Fibroblast of lung (primary cell): ENCODE measurements at regions not wholly inside any gene's neighbourhood (a gene's known extent, or its start where the extent isn't known, plus 50 kb on each side); places are given as distances from the start of the nearest gene placed in this dataset.
A peak's percentile ranks its signal among the peaks of the same experiment; 100 is the strongest.
"Not testable (repeated sequence)": the region's sequence is repeated elsewhere in the genome, so short reads cannot be mapped to it uniquely, and the experiment has no call there.

Source experiments
- DNase-seq, 2 donors: peaks; one replicate each; pipeline versions ENCODE4 v3.0.0 to v3.0.0-alpha.2; 2010; ENCODE audit warnings: low read depth in 2 of 2
- H2AFZ ChIP-seq: 2 replicates; pipeline ENCODE4 v1.5.1; 2012; ENCODE audit warnings: low read length, control low read depth, inconsistent platforms
- H3K27ac ChIP-seq: 2 replicates; pipeline ENCODE4 v1.5.1; 2011; ENCODE audit warnings: low read length, control low read depth; ENCODE audit not compliant: insufficient read depth
- H3K27me3 ChIP-seq: 2 replicates; pipeline ENCODE4 v1.5.1; 2011; ENCODE audit warnings: mild to moderate bottlenecking, low read length; ENCODE audit not compliant: control insufficient read depth, insufficient read depth
- H3K36me3 ChIP-seq: 2 replicates; pipeline ENCODE4 v1.5.1; 2011; ENCODE audit warnings: low read length; ENCODE audit not compliant: control insufficient read depth, insufficient read depth
- H3K4me1 ChIP-seq: 2 replicates; pipeline ENCODE4 v1.5.1; 2011; ENCODE audit warnings: low read length; ENCODE audit not compliant: control insufficient read depth, insufficient read depth; ENCODE audit errors: extremely low read depth
- H3K4me2 ChIP-seq: 2 replicates; pipeline ENCODE4 v1.5.1; 2011; ENCODE audit warnings: low read length, control low read depth; ENCODE audit not compliant: insufficient read depth; ENCODE audit errors: extremely low read depth
- H3K4me3 ChIP-seq, 4 experiments: fragments of 200-600 bp in 1 of 4; sonication (generic) in 1 of 4; replicated peaks in 1 of 4; 2 replicates each; pipeline ENCODE4 v1.5.1; 2011 to 2016; ENCODE audit warnings: low read length in 4 of 4, low read depth in 3 of 4, mild to moderate bottlenecking in 3 of 4, control low read depth in 2 of 4, inconsistent platforms in 1 of 4, mixed read lengths in 1 of 4; ENCODE audit not compliant: insufficient read depth in 1 of 4; ENCODE audit errors: control extremely low read depth in 1 of 4
- H3K79me2 ChIP-seq: 2 replicates; pipeline ENCODE4 v1.5.1; 2012; ENCODE audit warnings: mild to moderate bottlenecking, low read length, inconsistent platforms; ENCODE audit not compliant: control insufficient read depth, insufficient read depth
- H3K9ac ChIP-seq: 2 replicates; pipeline ENCODE4 v1.5.1; 2011; ENCODE audit warnings: mild to moderate bottlenecking, low read length, control low read depth; ENCODE audit not compliant: insufficient read depth
- H3K9me3 ChIP-seq: 2 replicates; pipeline ENCODE4 v1.5.1; 2012; ENCODE audit warnings: low read depth, low read length; ENCODE audit not compliant: control insufficient read depth, insufficient read depth
- H4K20me1 ChIP-seq: 2 replicates; pipeline ENCODE4 v1.5.1; 2011; ENCODE audit warnings: low read length; ENCODE audit not compliant: control insufficient read depth, insufficient read depth; ENCODE audit errors: extremely low read depth

GRCh38 chrX:222800-223513, 58.2 kb upstream of the PLCXD1 start:
- not testable (repeated sequence) for H3K36me3 ChIP-seq, H3K9me3 ChIP-seq, H3K4me2 ChIP-seq, H3K9ac ChIP-seq, H4K20me1 ChIP-seq, H3K27me3 ChIP-seq, DNase-seq, H3K4me1 ChIP-seq, H3K79me2 ChIP-seq, H2AFZ ChIP-seq, H3K27ac ChIP-seq, H3K4me3 ChIP-seq

- not testable (repeated sequence) for H3K4me1 ChIP-seq, H3K36me3 ChIP-seq, H4K20me1 ChIP-seq, H2AFZ ChIP-seq, H3K79me2 ChIP-seq, H3K4me3 ChIP-seq, H3K9me3 ChIP-seq, DNase-seq, H3K4me2 ChIP-seq, H3K27ac ChIP-seq, H3K9ac ChIP-seq, H3K27me3 ChIP-seq
These were observed 57.7 kb upstream of the PLCXD1 start for GRCh38 chrX:223514-223854.

- H3K9ac ChIP-seq, H3K27me3 ChIP-seq, H3K36me3 ChIP-seq, H3K27ac ChIP-seq, H3K4me1 ChIP-seq, H3K79me2 ChIP-seq, H3K9me3 ChIP-seq, H3K4me2 ChIP-seq, DNase-seq, H2AFZ ChIP-seq, H4K20me1 ChIP-seq: not testable (repeated sequence)
- H3K4me3 ChIP-seq, result peak overlapping the region in 1 of 4 experiments; percentile 42
These were observed 54.6 kb upstream of the PLCXD1 start for GRCh38 chrX:226474-227164.

GRCh38 chrX:227396-227795, 53.8 kb upstream of the PLCXD1 start:
- not testable (repeated sequence) for H3K4me2 ChIP-seq, H3K4me3 ChIP-seq, H3K27me3 ChIP-seq, H3K9me3 ChIP-seq, H3K36me3 ChIP-seq, H3K9ac ChIP-seq, H2AFZ ChIP-seq, DNase-seq, H3K79me2 ChIP-seq, H4K20me1 ChIP-seq, H3K27ac ChIP-seq, H3K4me1 ChIP-seq
